Heart right ventricle (tissue), 16 donors: ENCODE measurements at regions not wholly inside any gene's neighbourhood (a gene's known extent, or its start where the extent isn't known, plus 50 kb on each side); places are given as distances from the start of the nearest gene placed in this dataset.

Experiments used
- ATAC-seq, 8 donors: fragments of 200-7000 bp; cut with Tn5 transposase; one replicate each; pipeline ENCODE4 v1.9.1; 2020; ENCODE audit warnings: mild to moderate bottlenecking in 8 of 8, moderate library complexity in 8 of 8, moderate number of reproducible peaks in 1 of 8
- DNase-seq, 2 donors: peaks; one replicate each; pipeline ENCODE4 v3.0.0-alpha.2; 2020
- H3K27ac ChIP-seq, 10 donors: fragments of 200-600 bp; sonication (generic) in 2 of 10; one replicate each; pipeline versions ENCODE4 v1.5.0 to v1.8.0; 2020 to 2022; ENCODE audit warnings: mild to moderate bottlenecking in 3 of 10
- H3K27me3 ChIP-seq, 7 donors: fragments of 200-600 bp; one replicate each; pipeline ENCODE4 v1.8.0; 2021 to 2022; ENCODE audit warnings: mild to moderate bottlenecking in 2 of 7
- H3K36me3 ChIP-seq, 9 donors: fragments of 200-600 bp; sonication (generic) in 1 of 9; one replicate each; pipeline versions ENCODE4 v1.5.0 to v1.8.0; 2020 to 2022; ENCODE audit warnings: mild to moderate bottlenecking in 2 of 9
- H3K4me1 ChIP-seq, 9 donors: fragments of 200-600 bp; sonication (generic) in 1 of 9; one replicate each; pipeline versions ENCODE4 v1.5.0 to v1.8.0; 2020 to 2022; ENCODE audit warnings: mild to moderate bottlenecking in 4 of 9
- H3K4me3 ChIP-seq, 10 donors: fragments of 200-600 bp; sonication (generic) in 2 of 10; one replicate each; pipeline versions ENCODE4 v1.5.0 to v1.8.0; 2020 to 2022; ENCODE audit warnings: mild to moderate bottlenecking in 7 of 10, moderate library complexity in 2 of 10
- H3K9me3 ChIP-seq, 11 donors: fragments of 200-600 bp in 10 of 11; sonication (generic) in 2 of 11; one replicate each; pipeline versions ENCODE4 v1.5.0 to v1.8.0; 2013 to 2022; ENCODE audit warnings: mild to moderate bottlenecking in 2 of 11, control low read depth in 1 of 11, moderate library complexity in 1 of 11
- WGBS, 2 donors: extraction: QIAGEN DNeasy Blood & Tissue Kit; methylation state at CpG; one replicate each; pipeline ENCODE4 v1.1.7; 2013; ENCODE audit warnings: inconsistent platforms in 1 of 2; 5-methylcytosine and 5-hydroxymethylcytosine counted together
- intact Hi-C, 10 donors: fragments of 100-400 bp; cut with DNase I; formaldehyde crosslinking; loops; one replicate each; pipeline versions ENCODE4 v1.11.1 to v1.14.2; 2022
- TF ChIP-seq, protein P1 (sequence below), 9 donors: fragments of 200-600 bp; sonication (generic) in 2 of 9; IDR thresholded peaks; one replicate each; pipeline versions ENCODE4 v1.5.0 to v1.8.0; 2021 to 2022; ENCODE audit warnings: antibody characterized with exemption in 9 of 9, mild to moderate bottlenecking in 5 of 9, moderate library complexity in 1 of 9
- donor health status: Arrhythmogenic right ventricular cardiomyopathy.
- donor health status: ischemic (EF 13 %, LVEDD 7.1; RV severe dilation, severe dysfunction).
- donor health status: healthy with polysubstance abuse.
- donor health status: DM: no; HTN: yes; CAD: no.
- donor health status: DM: no; HTN: no; CAD: no.
- donor health status: ischemic (EF 25% LVEDD 6.9; RV normal size, moderate dysfunction).
- donor health status: ischemic (EF 25% LVEDD 5.7; RV mildly dilated, moderate dysfunction).
- donor health status: healthy.
- donor health status: DM: yes; HTN: yes; CAD: no.
- donor health status: Ischemic cardiomyopathy.
- donor health status: ischemic (EF 35%, LVEDD 5.7; RV mildly dilated, moderate dysfunction).
- donor health status: nonischemic (EF 11% LVEDD 7.7; RV severe dilation, severe dysfunction).
- donor health status: DM: yes; HTN: yes; CAD: no.
- donor health status: PGD.
- donor health status: ischemic (EF 29% LVEDD 5.4; RV normal size, mild dysfunction).
- donor health status: nonischemic (EF 23%, LVEDD 6.1; RV moderate dilation, normal function).

- ATAC-seq = no peak
Observed at GRCh38 chr2:14288016-14288415, 344.5 kb upstream of the LRATD1 start.

DNA sequence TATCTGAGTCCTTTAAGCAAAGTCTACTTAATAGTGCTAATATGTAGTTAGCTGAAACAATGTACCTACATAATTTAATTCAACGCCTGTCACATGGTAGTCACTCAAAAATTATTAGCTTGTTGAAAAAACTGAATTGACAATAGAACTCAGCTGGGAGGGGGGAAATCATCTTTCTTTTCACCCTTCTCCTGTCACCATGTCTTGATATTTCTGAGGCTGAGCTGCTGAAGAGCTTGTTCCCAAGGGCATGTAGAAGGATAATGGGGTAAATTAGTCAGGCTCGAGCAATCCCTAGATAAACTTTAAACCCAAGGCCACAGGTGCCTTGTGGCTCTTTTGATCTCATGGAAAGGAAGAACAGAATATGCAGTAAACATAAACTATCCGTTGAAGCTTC, 339.6 kb upstream of the LRATD1 start:
- WGBS, 2 donors = 56 to 58% methylated on average over 3 of the region's 3 CpGs
- no peak for ATAC-seq
- no peak overlapping the region for H3K27ac ChIP-seq
- H3K36me3 ChIP-seq = no peaks in the 10 kb centered on the region
- intact Hi-C loops = no loop called here
- no peak for DNase-seq
- H3K4me1 ChIP-seq = no peaks in the 10 kb centered on the region
- H3K4me3 ChIP-seq = no peak overlapping the region
- peaks cover 0 to 5% (median 0%) of the 10 kb centered on the region in 7 donors for H3K27me3 ChIP-seq
- TF ChIP-seq, protein P1, sequence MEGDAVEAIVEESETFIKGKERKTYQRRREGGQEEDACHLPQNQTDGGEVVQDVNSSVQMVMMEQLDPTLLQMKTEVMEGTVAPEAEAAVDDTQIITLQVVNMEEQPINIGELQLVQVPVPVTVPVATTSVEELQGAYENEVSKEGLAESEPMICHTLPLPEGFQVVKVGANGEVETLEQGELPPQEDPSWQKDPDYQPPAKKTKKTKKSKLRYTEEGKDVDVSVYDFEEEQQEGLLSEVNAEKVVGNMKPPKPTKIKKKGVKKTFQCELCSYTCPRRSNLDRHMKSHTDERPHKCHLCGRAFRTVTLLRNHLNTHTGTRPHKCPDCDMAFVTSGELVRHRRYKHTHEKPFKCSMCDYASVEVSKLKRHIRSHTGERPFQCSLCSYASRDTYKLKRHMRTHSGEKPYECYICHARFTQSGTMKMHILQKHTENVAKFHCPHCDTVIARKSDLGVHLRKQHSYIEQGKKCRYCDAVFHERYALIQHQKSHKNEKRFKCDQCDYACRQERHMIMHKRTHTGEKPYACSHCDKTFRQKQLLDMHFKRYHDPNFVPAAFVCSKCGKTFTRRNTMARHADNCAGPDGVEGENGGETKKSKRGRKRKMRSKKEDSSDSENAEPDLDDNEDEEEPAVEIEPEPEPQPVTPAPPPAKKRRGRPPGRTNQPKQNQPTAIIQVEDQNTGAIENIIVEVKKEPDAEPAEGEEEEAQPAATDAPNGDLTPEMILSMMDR (IDR thresholded peaks at IDR 0.05) = no peak
- peaks cover 0 to 2% (median 0%) of the 10 kb centered on the region in 11 donors for H3K9me3 ChIP-seq

More at GRCh38 chr2:14288016-14288415, 344.5 kb upstream of the LRATD1 start:
- no peaks in the 10 kb centered on the region for H3K36me3 ChIP-seq
- H3K9me3 ChIP-seq = peaks cover 0 to 2% (median 0%) of the 10 kb centered on the region in 11 donors
- intact Hi-C loops = no loop called here
- 72 to 73% methylated on average over 3 of the region's 3 CpGs for WGBS, 2 donors
- no peaks in the 10 kb centered on the region for H3K4me1 ChIP-seq
- H3K4me3 ChIP-seq = no peak overlapping the region
- H3K27ac ChIP-seq = no peak overlapping the region
- TF ChIP-seq, protein P1 (IDR thresholded peaks at IDR 0.05) = no peak
- DNase-seq = no peak
- peaks cover 0 to 5% (median 0%) of the 10 kb centered on the region in 7 donors for H3K27me3 ChIP-seq

DNA sequence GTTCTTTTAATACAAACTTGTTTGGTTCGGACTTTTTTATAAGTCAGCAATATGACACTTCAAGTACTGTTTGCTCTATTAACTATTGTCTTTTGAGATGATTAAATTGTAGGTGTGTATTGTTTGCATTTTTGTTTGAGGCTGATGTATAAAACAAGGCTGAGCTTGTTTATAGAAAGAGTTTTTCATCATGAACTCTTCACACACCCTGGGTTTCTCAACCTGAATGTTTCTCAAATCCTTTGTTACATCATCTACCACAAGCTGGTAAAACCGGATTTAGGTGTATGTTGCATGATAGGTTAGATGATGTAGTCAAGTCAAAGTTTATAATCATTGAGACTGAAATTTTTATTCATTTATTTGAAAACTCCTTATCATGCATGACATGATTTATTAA, 335.2 kb upstream of the LRATD1 start:
- H3K4me1 ChIP-seq = no peaks in the 10 kb centered on the region
- TF ChIP-seq, protein P1 (IDR thresholded peaks at IDR 0.05) = no peak
- H3K27ac ChIP-seq = no peak overlapping the region
- DNase-seq (no peak), ATAC-seq (no peak)
- 64 to 85% methylated on average over 2 of the region's 2 CpGs for WGBS, 2 donors
- H3K27me3 ChIP-seq = no peaks in the 10 kb centered on the region
- no peaks in the 10 kb centered on the region for H3K36me3 ChIP-seq
- peaks cover 0 to 3% (median 0%) of the 10 kb centered on the region in 11 donors for H3K9me3 ChIP-seq
- intact Hi-C loops = no loop called here
- H3K4me3 ChIP-seq = no peak overlapping the region

- TF ChIP-seq, protein P1 (IDR thresholded peaks at IDR 0.05) = no peak
- intact Hi-C loops = no loop called here
Observed at GRCh38 chr2:14297906-14298305, 334.6 kb upstream of the LRATD1 start.

More at GRCh38 chr2:14297906-14298305, 334.6 kb upstream of the LRATD1 start:
- WGBS, 2 donors = 91 to 92% methylated on average over 1 of the region's 1 CpG
- Histone ChIP-seq H3K4me3 (no peak overlapping the region), H3K36me3 (no peaks in the 10 kb centered on the region), H3K27ac (no peak overlapping the region), H3K27me3 (no peaks in the 10 kb centered on the region), H3K4me1 (no peaks in the 10 kb centered on the region), H3K9me3 (peaks cover 0 to 3% (median 0%) of the 10 kb centered on the region in 11 donors)
- ATAC-seq = no peak
- DNase-seq = no peak
